GM21825 (cell line): ENCODE measurements at regions not wholly inside any gene's neighbourhood (a gene's known extent, or its start where the extent isn't known, plus 50 kb on each side); places are given as distances from the start of the nearest gene placed in this dataset.

ENCODE experiments used
- ATAC-seq: cut with Tn5 transposase; IDR thresholded peaks from one replicate; pipeline ENCODE4 v1.9.1; 2021; ENCODE audit warnings: mild to moderate bottlenecking, moderate library complexity; ENCODE audit not compliant: unreplicated experiment

DNA sequence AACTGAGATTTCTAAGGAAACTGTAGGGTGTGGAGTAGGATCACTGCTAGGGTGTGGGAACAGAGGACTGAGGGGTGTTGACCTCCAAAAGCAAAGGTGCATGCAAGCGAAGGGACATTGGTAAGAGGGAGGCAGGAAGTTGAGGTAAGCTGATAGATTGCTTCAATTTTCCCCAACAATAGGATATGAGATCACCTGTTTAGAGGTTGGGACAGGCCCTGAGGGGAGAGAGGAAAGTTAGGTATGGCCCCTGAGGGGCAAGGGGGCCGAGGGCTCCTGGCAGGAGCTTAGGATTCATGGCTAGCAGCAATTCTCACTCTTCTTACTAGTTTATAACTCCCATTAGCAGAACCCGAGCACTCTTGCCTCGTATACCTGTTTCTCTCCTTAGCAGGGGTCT, 106.8 kb upstream of the RPS6KA2 start:
- ATAC-seq = no peak

DNA sequence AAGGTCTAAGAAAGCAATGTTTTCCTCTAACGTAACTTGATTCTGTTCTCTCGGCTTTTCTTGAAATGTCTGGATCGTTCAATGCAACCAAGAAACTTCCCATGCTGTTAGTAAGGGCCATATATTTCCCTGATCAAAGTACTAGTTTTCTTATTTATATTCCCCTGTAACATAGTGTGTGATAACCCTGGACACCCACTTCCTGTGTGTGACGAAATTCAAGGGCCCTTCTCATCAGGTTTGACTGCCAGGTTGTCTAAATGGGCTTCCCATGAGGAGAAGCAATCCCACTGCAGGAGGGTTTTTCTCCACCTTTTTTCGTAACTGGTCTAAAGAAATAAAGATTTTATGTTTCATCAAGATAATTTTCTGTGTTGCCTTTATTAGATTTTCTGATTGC, 102.6 kb upstream of the RPS6KA2 start:
- ATAC-seq = no peak

DNA sequence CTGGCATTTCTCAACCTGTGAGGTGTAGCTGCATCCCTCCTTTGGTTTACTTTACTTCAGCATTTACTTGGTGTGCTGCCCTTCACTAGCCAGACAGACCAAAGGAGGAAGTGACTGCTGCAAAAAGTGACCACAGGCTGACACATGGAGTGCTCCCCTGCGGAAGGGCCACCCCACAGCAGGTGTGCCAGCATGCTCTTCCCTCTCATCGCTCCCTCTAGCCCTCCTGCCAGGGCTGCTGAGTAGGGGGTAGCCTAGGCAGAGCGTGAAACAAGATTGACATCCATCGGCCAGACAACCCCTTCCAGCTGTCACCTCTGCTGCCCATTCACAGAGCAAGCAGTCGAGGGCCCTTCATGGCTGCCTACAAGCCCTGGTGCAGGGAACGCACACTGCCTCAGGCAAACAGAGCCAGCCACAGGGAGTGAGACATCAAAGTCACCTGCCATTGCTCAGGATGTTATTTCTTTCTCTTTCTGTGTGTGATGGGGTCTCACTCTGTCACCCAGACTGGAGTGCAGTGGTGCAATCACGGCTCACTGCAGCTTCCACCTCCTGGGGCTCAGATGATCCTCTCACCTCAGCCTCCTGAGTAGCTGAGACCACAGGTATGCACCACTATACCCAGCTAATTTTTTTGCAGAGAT, 102.0 kb upstream of the RPS6KA2 start:
- no peak for ATAC-seq

DNA sequence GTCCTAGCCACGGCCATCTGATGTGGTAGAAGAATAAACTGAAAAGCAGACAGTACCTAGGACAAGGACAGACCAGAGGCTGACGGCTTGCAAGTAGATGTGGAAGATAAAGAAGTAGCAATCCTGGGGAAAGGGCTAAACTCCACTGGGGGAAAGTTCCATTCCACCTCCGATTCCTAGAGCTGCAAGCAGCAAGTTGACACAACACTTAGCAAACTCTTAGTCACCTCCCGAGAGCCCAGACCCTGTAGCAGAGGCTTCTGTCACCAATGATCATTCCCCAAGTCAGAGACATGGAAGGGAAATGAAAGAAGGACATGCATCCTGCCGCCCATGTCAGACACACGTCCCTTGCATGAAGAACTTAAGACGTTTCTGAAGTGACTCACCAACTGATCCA, 99.2 kb upstream of the RPS6KA2 start:
- no peak for ATAC-seq

DNA sequence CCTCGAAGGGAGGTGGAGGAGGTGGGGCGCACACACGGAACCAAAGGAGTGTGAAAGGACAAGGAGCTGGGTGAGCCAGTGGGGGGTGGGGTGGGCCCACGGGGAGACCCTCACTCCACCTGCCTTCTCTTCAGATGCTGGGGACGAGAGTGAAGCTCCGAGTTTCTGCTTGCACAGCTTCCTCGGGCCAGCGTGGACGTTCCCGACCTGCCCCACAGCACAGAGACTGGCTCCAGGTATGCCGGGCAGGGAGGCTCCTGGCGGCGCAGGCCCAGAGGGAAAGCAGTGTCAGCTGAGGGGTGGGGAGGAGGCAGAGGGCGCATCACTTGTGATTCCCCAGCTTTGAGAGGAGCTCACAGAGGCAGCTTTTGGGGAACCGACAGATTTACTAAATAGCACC, 98.5 kb upstream of the RPS6KA2 start:
- no peak for ATAC-seq

DNA sequence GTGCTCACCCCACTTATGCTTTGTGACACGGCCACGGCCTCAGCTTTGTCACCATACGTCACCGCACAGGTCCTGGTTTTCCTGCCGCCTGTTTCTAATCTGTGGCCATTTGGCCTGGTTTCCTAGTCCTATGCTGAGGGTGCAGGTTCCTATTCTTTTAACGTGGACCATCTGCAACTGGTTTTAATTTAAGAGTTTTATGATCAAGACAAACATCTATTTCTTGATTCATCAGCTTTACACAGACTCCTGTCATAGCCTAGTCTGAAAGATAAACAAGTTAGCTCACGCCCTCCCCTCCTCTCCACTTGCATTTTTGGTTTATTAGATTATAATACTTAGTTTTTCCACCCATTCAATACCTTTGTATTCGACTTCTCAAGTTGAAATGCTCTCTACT, 97.5 kb upstream of the RPS6KA2 start:
- no peak for ATAC-seq

DNA sequence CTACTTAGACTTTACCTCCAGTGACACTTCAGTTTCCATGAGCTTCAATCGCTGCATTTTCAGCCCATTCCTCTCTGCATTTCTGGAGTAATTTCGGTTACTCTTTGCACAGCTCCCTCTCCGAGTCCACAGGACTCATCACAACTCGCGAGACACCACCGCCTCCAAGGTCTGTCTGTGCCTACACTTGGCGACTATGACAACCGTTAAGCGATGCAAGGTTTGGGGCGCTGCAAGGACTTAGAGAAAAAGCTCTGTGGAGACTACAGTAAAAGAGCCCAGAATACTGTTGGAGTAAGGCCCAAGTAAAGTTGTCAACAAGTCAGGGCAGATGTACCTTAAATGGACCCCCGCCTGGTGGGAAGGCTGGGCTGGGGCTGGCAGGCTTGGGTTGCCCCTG, 95.7 kb upstream of the RPS6KA2 start:
- ATAC-seq = no peak

DNA sequence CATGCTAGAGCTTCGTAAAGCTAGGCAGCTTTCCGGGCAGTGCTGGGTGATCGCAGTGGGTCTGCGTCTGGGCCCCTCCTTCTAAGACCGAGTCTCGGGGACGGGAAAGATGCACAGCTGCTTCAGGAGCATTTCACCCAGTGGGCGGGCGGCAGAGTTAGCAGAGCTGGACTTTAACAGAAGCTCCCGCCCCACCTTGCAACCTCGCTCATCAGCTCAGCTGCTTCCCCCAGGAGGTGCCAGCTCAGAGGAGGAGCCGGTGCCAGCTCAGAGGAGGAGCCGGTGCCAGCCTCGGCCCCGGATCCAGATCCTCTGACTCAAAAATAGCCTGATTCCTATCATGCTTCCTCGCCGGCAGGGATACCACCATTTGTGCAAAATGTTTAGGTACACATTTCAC, 94.5 kb upstream of the RPS6KA2 start:
- ATAC-seq = no peak

DNA sequence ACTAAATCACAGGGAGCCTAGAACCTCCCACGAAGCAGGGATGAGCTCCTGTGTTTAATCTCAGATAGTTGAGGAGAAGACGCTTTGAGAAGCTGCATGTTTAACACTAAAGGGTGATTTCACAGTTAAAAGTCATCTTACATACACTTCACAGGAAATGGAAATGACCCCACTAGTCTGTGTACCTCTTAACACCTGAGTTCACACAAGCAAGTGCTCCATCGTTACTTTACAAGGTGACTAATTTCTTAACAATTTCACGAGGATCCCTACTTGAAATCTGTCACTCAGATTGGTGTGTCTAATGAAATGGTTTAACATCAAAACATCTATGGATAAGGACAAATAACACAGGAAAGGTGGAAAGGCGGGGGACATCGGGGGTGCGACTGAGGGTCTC, 93.8 kb upstream of the RPS6KA2 start:
- no peak for ATAC-seq

DNA sequence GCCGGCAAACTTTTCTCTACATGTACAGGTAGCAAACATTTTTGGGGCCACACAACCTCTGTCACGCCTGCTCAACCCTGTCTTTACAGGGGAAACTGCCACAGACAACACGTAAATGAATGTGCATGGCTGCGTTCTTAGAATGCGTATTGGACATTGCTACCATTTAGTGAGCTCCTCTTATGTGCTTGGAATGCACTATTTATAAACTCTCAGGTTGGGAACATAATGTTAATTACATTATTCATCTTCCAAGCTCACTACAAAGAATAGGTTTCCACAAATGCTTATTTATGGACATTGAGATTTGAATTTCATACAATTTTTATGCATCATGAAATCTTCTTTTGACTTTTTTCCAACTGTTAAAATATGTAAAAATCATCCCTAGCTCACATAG, 92.0 kb upstream of the RPS6KA2 start:
- ATAC-seq = no peak

DNA sequence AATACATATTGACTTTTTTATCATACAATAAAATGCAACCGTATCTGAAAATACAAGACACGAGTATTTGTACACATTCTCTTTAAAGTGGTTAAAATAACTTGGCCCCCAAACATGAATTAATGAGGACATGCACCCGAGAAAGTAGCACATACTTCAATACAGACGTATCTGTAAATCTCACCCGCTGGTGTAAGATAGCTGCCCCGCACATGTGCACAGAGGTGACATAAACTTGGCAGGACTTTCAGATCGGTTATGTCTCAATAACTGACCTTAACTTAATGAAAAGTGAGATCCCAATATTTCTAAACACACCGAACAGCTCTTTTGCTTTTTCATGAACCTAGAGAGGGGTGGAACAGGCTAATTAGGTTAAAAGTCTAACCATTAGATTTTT, 91.5 kb upstream of the RPS6KA2 start:
- ATAC-seq = no peak

DNA sequence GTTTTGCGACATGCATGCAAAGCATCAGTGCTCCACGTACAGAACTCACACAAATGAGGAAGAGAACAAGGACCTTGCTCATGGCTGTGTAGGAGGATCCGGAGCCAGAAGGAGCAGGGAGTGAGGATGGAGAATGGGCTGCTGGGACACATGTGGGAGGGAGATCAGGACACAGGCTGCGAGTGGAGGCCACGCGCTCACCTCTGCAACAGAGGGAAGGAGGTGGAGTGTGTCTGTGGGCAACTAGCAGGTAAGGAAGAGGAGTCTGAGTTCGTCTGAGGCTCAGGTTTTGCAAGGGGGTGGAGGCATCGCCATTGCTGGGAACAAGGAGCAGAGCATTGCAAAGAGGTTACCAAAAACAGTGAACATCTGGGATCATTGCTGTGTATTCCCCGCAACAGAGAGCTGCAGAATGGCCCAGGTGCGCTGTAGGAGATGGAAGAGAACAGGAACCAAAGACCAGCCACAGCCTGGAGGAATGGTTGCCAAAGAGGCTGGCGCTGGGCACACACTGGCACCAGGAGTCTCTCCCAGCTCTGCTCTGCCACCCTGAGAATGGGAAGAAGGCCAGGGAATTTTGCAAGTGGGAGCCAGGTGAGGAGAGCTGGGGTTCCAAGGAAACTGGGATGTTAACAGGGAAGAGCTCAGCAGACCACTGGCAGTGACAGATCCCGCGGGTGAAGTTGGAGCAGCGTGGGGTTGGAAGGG, 90.0 kb upstream of the RPS6KA2 start:
- ATAC-seq = no peak

DNA sequence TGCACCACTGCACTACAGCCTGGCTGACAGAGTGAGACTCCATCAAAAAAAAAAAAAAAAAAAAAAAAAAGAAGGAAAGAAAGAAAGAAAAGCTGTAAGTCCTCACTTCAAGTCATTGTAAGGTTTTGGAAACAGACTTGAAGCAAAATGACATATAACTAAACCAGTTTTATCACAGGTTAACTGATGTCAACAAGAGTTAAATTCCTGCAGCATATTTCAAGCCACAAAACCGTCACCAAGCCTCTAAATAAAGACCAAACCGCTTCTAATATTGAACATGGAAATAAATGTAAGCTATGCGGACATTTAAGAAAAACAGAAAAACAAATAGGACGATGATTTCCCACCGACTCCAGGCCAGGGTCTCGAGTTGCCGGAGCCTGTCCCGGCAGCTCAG, 88.9 kb upstream of the RPS6KA2 start:
- no peak for ATAC-seq

DNA sequence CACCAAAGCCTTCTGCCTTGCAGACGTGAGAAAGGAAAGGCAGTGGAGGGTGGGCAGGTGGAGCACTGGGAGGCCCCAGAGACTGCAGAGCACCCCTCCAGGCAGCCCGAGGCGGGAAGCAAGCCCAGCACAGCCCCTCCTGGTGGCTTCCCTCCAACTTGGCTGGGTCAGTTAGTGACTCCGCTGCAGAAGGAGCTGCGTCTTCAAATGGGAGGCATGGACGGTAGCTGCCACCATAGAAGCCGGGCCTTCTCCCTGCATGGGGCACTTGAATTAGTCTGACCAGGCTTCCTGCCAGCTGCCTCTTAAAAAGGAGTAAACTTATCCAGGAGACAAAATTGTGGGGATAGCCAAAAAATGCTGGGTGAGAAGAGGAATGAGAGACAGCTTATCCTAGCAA, 88.0 kb upstream of the RPS6KA2 start:
- no peak for ATAC-seq

DNA sequence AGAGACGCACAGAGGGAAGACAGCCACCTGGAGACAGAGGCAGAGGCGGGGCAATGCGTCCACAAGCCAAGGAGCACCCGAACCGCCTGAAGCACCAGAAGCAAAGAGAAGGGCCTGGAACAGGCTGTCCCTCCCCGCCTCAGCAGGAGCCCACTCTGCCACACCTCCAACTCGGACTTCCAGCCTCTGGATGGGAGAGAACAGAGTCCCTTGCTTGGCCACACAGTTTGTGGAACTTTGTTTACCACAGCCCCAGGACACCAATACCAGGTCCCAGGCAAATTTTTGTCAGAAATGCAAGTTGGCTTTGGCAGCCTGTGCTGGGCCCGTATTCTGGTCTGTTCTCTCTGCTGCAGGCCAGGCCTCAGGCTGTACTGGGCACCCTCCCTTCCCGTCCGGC, 87.5 kb upstream of the RPS6KA2 start:
- no peak for ATAC-seq

DNA sequence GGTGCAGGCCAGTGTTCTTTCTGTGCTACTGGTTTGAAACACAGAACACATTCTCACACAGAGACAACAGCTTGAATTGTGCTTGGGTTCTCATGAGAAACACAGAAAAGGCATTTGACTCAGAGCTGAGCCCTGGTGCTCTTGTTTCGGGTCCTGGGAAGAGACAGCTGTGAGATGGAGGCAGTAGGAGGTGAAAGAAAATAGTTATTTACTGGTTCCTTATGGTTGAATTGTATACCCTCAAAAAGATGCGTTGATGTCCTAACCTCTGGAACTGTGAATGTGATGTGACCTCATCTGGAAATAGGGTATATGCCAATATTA, 87.1 kb upstream of the RPS6KA2 start:
- ATAC-seq = no peak

DNA sequence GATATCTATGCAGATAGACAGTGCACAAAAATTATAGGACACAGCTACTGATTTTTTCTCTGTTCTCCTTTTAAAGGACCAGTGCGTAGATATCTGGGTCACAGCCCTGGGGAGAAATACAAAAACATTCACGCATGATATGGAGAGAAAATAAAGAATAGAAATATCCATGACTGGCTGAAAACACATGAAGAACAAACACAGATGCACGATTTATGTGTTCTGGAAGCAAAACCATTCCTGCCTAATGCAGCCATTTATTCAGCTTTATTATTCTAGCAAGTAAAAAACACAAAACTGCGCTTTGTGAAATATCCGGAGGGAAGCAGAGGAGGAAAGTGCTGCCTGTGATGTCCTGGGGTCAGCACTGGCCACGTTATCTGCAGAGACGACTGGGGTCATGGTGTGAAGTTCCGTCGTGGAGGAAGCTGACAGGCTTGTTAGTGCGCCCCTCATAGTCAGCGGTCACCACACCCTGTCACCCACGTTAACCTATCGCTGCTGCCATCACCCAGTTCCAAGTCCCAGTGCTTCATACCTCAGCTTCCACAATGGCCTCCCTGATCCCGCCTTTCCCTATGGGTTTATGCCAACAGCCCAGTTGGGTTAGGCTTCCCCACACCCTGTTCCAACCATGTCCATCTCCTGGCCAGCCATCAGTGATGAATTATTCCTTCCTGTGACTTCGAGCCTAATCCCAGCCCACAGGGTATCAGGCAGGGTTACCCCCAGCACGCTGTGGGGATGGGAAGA, 86.6 kb upstream of the RPS6KA2 start:
- ATAC-seq = no peak

DNA sequence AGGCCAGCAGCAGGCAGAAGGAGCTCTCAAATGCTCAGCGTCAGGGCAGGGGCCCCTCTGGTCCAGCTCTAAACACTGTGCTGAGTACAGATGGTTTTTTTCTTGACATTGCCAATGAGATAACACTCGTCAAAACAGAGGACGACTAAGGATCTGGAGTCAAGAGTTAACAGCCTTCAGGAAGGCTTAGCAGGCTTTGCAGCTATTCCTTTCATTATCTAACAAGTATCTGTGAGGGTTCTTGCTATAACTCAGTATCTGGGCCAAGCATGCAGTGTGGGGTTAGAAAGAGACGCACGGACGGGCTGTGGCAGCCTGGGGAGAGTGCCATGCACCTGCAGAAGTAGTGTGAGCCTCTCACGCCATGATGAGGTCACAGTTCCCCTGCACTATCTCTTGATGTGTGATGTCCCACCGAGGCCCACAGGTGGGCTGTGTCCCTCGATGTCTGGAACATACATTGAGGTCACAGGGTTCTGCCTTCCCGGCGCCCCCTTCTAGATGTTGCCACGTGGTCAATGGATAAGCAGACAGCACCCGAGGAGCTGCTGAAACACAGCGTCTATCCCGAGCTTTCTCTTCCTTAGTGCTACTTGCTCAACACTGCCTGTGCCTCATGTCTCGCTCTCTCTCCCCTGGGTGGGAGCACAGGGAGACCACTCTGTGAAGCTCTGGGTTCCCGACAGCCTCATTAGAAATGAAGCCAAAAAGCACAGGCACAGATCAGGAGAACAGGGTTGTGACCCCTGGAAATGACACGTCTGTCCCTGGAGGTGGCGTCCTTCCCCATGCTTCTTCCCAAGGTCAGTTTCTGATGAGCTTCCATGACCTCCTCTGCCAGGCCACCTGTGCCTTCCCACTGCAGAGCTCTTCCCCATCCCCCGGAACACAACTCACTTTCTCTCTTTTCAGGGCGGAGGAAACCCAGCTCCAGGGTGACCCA, 85.5 kb upstream of the RPS6KA2 start:
- ATAC-seq = no peak

DNA sequence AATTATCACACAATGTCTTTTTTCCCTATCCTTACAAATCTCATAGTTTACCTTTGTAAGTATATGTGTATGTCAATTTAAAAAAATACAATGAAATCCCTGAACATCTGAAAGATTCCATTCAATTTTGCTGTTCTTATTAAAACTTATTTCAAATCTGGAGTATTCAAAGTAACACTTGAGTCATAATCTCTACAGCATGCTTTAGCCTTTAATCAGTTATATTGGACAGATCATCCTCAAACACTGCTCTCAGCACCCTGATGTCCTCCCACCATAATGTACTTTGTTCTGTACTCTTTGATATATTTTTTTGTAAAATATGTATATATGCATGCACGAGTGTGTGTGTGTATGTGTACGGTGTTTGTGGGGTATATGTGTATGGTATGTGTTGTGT, 83.0 kb upstream of the RPS6KA2 start:
- no peak for ATAC-seq

DNA sequence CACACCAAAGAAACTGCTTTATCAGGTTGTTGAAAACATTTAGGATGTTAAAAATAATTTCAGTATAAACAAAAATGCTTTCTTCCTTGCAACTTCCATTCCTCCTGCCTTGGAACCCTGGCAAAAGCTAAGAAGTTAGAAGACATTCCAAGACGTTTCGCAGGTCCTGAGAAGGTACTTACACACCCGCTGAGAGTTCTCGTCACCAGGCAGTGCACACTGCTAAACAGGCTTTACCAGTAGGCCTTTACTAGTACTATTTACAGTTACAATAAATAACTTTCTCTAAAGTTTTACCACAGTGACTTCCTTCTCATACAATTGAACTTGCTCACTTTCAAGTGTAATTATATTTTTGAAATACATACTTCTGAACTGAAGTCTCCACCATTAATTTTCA, 81.4 kb upstream of the RPS6KA2 start:
- ATAC-seq = no peak

DNA sequence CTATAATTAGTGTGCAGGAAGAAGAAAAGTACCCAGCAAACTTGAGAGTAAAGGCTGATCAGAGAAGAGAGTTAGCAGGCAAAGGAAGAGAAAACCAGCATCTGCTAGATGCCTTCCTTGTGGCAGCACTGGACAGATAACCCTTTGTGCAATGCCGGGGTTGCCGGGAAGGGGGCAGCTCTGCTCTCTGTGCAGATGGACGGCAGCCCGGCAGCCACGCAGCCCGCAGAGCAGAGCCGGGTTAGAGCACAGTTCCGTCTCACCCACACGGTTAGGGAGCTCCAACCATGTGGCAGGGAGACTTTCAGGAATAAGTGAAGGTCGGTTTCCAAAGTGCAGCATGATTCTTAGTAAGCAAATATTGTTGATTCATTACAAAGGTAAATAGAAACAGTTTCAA, 80.0 kb upstream of the RPS6KA2 start:
- no peak for ATAC-seq
